ENCODE measurements at regions not wholly inside any gene's neighbourhood (a gene's known extent, or its start where the extent isn't known, plus 50 kb on each side); places are given as distances from the start of the nearest gene placed in this dataset.

DNA sequence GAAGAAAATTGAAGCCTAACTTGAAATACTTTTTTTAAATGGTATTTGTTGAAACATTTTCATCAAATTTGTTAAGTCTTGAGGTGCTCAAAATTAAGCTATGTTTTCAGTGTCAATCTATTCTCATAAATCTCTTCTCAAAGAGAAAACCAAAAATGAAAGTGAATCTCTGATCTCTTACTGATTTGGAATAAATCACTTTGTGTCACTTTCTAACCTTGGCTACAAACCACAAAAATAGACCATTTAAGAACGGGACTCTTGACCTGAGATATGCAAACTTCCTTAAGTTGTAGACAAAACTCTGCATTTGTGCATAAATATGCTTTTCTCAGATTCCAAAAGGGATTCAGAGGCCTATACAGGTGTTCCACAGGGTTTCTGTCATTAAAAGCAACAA is 192.9 kb downstream of the SEC23A start:
- TF ChIP-seq, protein P1, sequence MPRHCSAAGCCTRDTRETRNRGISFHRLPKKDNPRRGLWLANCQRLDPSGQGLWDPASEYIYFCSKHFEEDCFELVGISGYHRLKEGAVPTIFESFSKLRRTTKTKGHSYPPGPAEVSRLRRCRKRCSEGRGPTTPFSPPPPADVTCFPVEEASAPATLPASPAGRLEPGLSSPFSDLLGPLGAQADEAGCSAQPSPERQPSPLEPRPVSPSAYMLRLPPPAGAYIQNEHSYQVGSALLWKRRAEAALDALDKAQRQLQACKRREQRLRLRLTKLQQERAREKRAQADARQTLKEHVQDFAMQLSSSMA (CRISPR knock-in tag; IDR thresholded peaks at IDR 0.05): no peak
- TF ChIP-seq, protein P2, sequence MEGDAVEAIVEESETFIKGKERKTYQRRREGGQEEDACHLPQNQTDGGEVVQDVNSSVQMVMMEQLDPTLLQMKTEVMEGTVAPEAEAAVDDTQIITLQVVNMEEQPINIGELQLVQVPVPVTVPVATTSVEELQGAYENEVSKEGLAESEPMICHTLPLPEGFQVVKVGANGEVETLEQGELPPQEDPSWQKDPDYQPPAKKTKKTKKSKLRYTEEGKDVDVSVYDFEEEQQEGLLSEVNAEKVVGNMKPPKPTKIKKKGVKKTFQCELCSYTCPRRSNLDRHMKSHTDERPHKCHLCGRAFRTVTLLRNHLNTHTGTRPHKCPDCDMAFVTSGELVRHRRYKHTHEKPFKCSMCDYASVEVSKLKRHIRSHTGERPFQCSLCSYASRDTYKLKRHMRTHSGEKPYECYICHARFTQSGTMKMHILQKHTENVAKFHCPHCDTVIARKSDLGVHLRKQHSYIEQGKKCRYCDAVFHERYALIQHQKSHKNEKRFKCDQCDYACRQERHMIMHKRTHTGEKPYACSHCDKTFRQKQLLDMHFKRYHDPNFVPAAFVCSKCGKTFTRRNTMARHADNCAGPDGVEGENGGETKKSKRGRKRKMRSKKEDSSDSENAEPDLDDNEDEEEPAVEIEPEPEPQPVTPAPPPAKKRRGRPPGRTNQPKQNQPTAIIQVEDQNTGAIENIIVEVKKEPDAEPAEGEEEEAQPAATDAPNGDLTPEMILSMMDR (IDR thresholded peaks at IDR 0.05 in 2 of 3, conservative IDR thresholded peaks at IDR 0.05 in 1 of 3; ENCODE audit: insufficient read depth in 2 of 3, low read depth in 1 of 3, low read length in 3 of 3): no peak
- TF ChIP-seq NR3C1 (CRISPR knock-in tag; IDR thresholded peaks at IDR 0.05) (no peak), FIP1L1 (IDR thresholded peaks at IDR 0.05; ENCODE audit: low read depth, low read length, poor library complexity, severe bottlenecking) (no peak), MAZ (CRISPR knock-in tag; conservative IDR thresholded peaks at IDR 0.05 in 1 of 2, IDR thresholded peaks at IDR 0.05 in 1 of 2) (no peak), SRSF7 (optimal IDR thresholded peaks at IDR 0.05; ENCODE audit: low read depth, low read length) (no peak), ZNF707 (CRISPR knock-in tag; conservative IDR thresholded peaks at IDR 0.05) (no peak), SNRNP70 (optimal IDR thresholded peaks at IDR 0.05; ENCODE audit: low read depth, low read length) (no peak), CREB1 (IDR thresholded peaks at IDR 0.05) (no peak), CREB1 (CRISPR knock-in tag; IDR thresholded peaks at IDR 0.05) (no peak), RNF2 (IDR thresholded peaks at IDR 0.05) (no peak), CHD4 (IDR thresholded peaks at IDR 0.05; ENCODE audit: insufficient read depth, insufficient replicate concordance, low read depth, low read length, poor library complexity, severe bottlenecking) (no peak), ZNF121 (CRISPR knock-in tag; conservative IDR thresholded peaks at IDR 0.05) (no peak), FOS (IDR thresholded peaks at IDR 0.05; ENCODE audit: extremely low read depth, insufficient read length) (no peak)
- TF ChIP-seq, protein P3, sequence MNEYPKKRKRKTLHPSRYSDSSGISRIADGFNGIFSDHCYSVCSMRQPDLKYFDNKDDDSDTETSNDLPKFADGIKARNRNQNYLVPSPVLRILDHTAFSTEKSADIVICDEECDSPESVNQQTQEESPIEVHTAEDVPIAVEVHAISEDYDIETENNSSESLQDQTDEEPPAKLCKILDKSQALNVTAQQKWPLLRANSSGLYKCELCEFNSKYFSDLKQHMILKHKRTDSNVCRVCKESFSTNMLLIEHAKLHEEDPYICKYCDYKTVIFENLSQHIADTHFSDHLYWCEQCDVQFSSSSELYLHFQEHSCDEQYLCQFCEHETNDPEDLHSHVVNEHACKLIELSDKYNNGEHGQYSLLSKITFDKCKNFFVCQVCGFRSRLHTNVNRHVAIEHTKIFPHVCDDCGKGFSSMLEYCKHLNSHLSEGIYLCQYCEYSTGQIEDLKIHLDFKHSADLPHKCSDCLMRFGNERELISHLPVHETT (CRISPR knock-in tag; conservative IDR thresholded peaks at IDR 0.05 in 1 of 2, IDR thresholded peaks at IDR 0.05 in 1 of 2): no peak
